ENCODE measurements at regions not wholly inside any gene's neighbourhood (a gene's known extent, or its start where the extent isn't known, plus 50 kb on each side); places are given as distances from the start of the nearest gene placed in this dataset.
A peak's percentile ranks its signal among the peaks of the same experiment; 100 is the strongest.

GRCh38 chr10:64523065-64523759 is 1002.0 kb downstream of the REEP3 start:
- H3K27ac ChIP-seq = no peak overlapping the region
- peak in 1 of 8 experiments; percentile 27 for ATAC-seq (replicated peaks in 6 of 8)
- 0 to 100% (median 74%) methylated on average over 1 to 4 of the region's 4 CpGs; no CpG with 5 or more reads in 2 of the 10 experiments for WGBS, 10 experiments
- in situ Hi-C loops (cut with MboI; ENCODE audit: low pct_unique_long_range_greater_than_20kb in 2 of 9, low sequenced_read_pairs in 9 of 9, unreplicated experiment in 9 of 9) = no loop called here
- H3K4me3 ChIP-seq = no peak overlapping the region
- H3K4me1 ChIP-seq (replicated peaks in 1 of 2) = peaks cover 4 to 6% of the 10 kb centered on the region in 2 donors

- no peak overlapping the region for H3K27ac ChIP-seq
- ATAC-seq (replicated peaks in 6 of 8) = peak in 4 of 8 experiments; percentile 25 to 67 (median 31)
- in situ Hi-C loops (cut with MboI; ENCODE audit: low pct_unique_long_range_greater_than_20kb in 2 of 9, low sequenced_read_pairs in 9 of 9, unreplicated experiment in 9 of 9) = no loop called here
- WGBS, 10 experiments = 0 to 83% (median 44%) methylated on average over 2 to 6 of the region's 7 CpGs; no CpG with 5 or more reads in 2 of the 10 experiments
- H3K4me1 ChIP-seq (replicated peaks in 1 of 2) = peaks cover 5 to 15% of the 10 kb centered on the region in 2 donors
- H3K4me3 ChIP-seq = no peak overlapping the region
Observed at GRCh38 chr10:64528294-64529002, 1007.2 kb downstream of the REEP3 start.

- Histone ChIP-seq H3K27ac (no peak overlapping the region), H3K4me1 (replicated peaks in 1 of 2) (peaks cover 5 to 15% of the 10 kb centered on the region in 2 donors), H3K4me3 (no peak overlapping the region)
- in situ Hi-C loops (cut with MboI; ENCODE audit: low pct_unique_long_range_greater_than_20kb in 2 of 9, low sequenced_read_pairs in 9 of 9, unreplicated experiment in 9 of 9) = no loop called here
- 0 to 88% (median 33%) methylated on average over 1 of the region's 1 CpG; no CpG with 5 or more reads in 6 of the 10 experiments for WGBS, 10 experiments
- no peak for ATAC-seq (replicated peaks in 6 of 8)
Observed at GRCh38 chr10:64529003-64529350, 1007.8 kb downstream of the REEP3 start.

- no peak for ATAC-seq (replicated peaks in 6 of 8)
- in situ Hi-C loops (cut with MboI; ENCODE audit: low pct_unique_long_range_greater_than_20kb in 2 of 9, low sequenced_read_pairs in 9 of 9, unreplicated experiment in 9 of 9) = no loop called here
- Histone ChIP-seq H3K4me1 (replicated peaks in 1 of 2) (peaks cover 0 to 3% of the 10 kb centered on the region in 2 donors), H3K27ac (no peak overlapping the region), H3K4me3 (no peak overlapping the region)
- WGBS, 10 experiments = 0 to 100% (median 70%) methylated on average over 1 to 2 of the region's 2 CpGs; no CpG with 5 or more reads in 2 of the 10 experiments
Observed at GRCh38 chr10:64534616-64535015, 1013.4 kb downstream of the REEP3 start.

GRCh38 chr10:64535131-64535867 is 1014.1 kb downstream of the REEP3 start:
- in situ Hi-C loops (cut with MboI; ENCODE audit: low pct_unique_long_range_greater_than_20kb in 2 of 9, low sequenced_read_pairs in 9 of 9, unreplicated experiment in 9 of 9) = no loop called here
- H3K4me3 ChIP-seq = no peak overlapping the region
- H3K27ac ChIP-seq = no peak overlapping the region
- no peak for ATAC-seq (replicated peaks in 6 of 8)
- peaks cover 0 to 2% of the 10 kb centered on the region in 2 donors for H3K4me1 ChIP-seq (replicated peaks in 1 of 2)
- 18 to 100% (median 86%) methylated on average over 1 to 9 of the region's 9 CpGs for WGBS, 10 experiments

- H3K4me1 ChIP-seq (replicated peaks in 1 of 2) = no peaks in the 10 kb centered on the region
- ATAC-seq (replicated peaks in 6 of 8) = no peak
- no peak overlapping the region for H3K27ac ChIP-seq
- in situ Hi-C loops (cut with MboI; ENCODE audit: low pct_unique_long_range_greater_than_20kb in 2 of 9, low sequenced_read_pairs in 9 of 9, unreplicated experiment in 9 of 9) = no loop called here
- no peak overlapping the region for H3K4me3 ChIP-seq
Observed at GRCh38 chr10:64537112-64537511, 1015.9 kb downstream of the REEP3 start.

GRCh38 chr10:64537928-64538327 is 1016.7 kb downstream of the REEP3 start:
- no peaks in the 10 kb centered on the region for H3K4me1 ChIP-seq (replicated peaks in 1 of 2)
- H3K4me3 ChIP-seq = no peak overlapping the region
- no peak overlapping the region for H3K27ac ChIP-seq
- 7 to 97% (median 68%) methylated on average over 1 to 5 of the region's 5 CpGs; no CpG with 5 or more reads in 1 of the 10 experiments for WGBS, 10 experiments
- ATAC-seq (replicated peaks in 6 of 8) = no peak
- in situ Hi-C loops (cut with MboI; ENCODE audit: low pct_unique_long_range_greater_than_20kb in 2 of 9, low sequenced_read_pairs in 9 of 9, unreplicated experiment in 9 of 9) = no loop called here

GRCh38 chr10:64546073-64546472 is 1024.9 kb downstream of the REEP3 start:
- Histone ChIP-seq H3K4me3 (no peak overlapping the region), H3K27ac (no peak overlapping the region), H3K4me1 (replicated peaks in 1 of 2) (peaks cover 3 to 24% of the 10 kb centered on the region in 2 donors)
- in situ Hi-C loops (cut with MboI; ENCODE audit: low pct_unique_long_range_greater_than_20kb in 2 of 9, low sequenced_read_pairs in 9 of 9, unreplicated experiment in 9 of 9) = no loop called here
- ATAC-seq (replicated peaks in 6 of 8) = peak in 5 of 8 experiments; percentile 45 to 95 (median 79)
- 0 to 75% (median 33%) methylated on average over 1 to 3 of the region's 3 CpGs for WGBS, 10 experiments

GRCh38 chr10:64547168-64547567 is 1026.0 kb downstream of the REEP3 start:
- in situ Hi-C loops (cut with MboI; ENCODE audit: low pct_unique_long_range_greater_than_20kb in 2 of 9, low sequenced_read_pairs in 9 of 9, unreplicated experiment in 9 of 9) = no loop called here
- peaks cover 3 to 24% of the 10 kb centered on the region in 2 donors for H3K4me1 ChIP-seq (replicated peaks in 1 of 2)
- no peak for ATAC-seq (replicated peaks in 6 of 8)
- 42 to 100% (median 84%) methylated on average over 1 to 3 of the region's 3 CpGs for WGBS, 10 experiments
- no peak overlapping the region for H3K4me3 ChIP-seq
- no peak overlapping the region for H3K27ac ChIP-seq

GRCh38 chr10:64555666-64556065 is 1034.5 kb downstream of the REEP3 start:
- in situ Hi-C loops (cut with MboI; ENCODE audit: low pct_unique_long_range_greater_than_20kb in 2 of 9, low sequenced_read_pairs in 9 of 9, unreplicated experiment in 9 of 9) = no loop called here
- Histone ChIP-seq H3K4me1 (replicated peaks in 1 of 2) (peaks cover 3 to 19% of the 10 kb centered on the region in 2 donors), H3K4me3 (no peak overlapping the region), H3K27ac (no peak overlapping the region)
- ATAC-seq (replicated peaks in 6 of 8) = no peak
- 4 to 100% (median 90%) methylated on average over 2 to 5 of the region's 5 CpGs; no CpG with 5 or more reads in 1 of the 10 experiments for WGBS, 10 experiments

- H3K27ac ChIP-seq = no peak overlapping the region
- in situ Hi-C loops (cut with MboI; ENCODE audit: low pct_unique_long_range_greater_than_20kb in 2 of 9, low sequenced_read_pairs in 9 of 9, unreplicated experiment in 9 of 9) = no loop called here
- H3K4me1 ChIP-seq (replicated peaks in 1 of 2) = peaks cover 3 to 19% of the 10 kb centered on the region in 2 donors
- ATAC-seq (replicated peaks in 6 of 8) = peak in 5 of 8 experiments; percentile 73 to 99 (median 98)
- H3K4me3 ChIP-seq = no peak overlapping the region
- 0 to 39% (median 14%) methylated on average over 1 to 5 of the region's 5 CpGs for WGBS, 10 experiments
Observed at GRCh38 chr10:64558094-64558835, 1037.1 kb downstream of the REEP3 start.

GRCh38 chr10:64571056-64571455 is 1049.9 kb downstream of the REEP3 start:
- no peak overlapping the region for H3K27ac ChIP-seq
- H3K4me3 ChIP-seq = no peak overlapping the region
- H3K4me1 ChIP-seq (replicated peaks in 1 of 2) = no peaks in the 10 kb centered on the region
- no peak for ATAC-seq (replicated peaks in 6 of 8)
- in situ Hi-C loops (cut with MboI; ENCODE audit: low pct_unique_long_range_greater_than_20kb in 2 of 9, low sequenced_read_pairs in 9 of 9, unreplicated experiment in 9 of 9) = no loop called here
- WGBS, 10 experiments = 0 to 100% (median 100%) methylated on average over 1 of the region's 1 CpG; no CpG with 5 or more reads in 3 of the 10 experiments

All from motor neuron (in vitro differentiated cells).